Heart left ventricle (tissue), 13 donors: ENCODE measurements at regions not wholly inside any gene's neighbourhood (a gene's known extent, or its start where the extent isn't known, plus 50 kb on each side); places are given as distances from the start of the nearest gene placed in this dataset.

Experiments
- CTCF ChIP-seq, 12 donors: fragments of 200-600 bp; sonication (generic) in 4 of 12; IDR thresholded peaks; one replicate each; pipeline versions ENCODE4 v1.5.0 to v1.8.0; 2018 to 2022; ENCODE audit warnings: antibody characterized with exemption in 12 of 12, mild to moderate bottlenecking in 5 of 12
- POLR2A ChIP-seq, 2 donors: fragments of 450-650 bp; IDR thresholded peaks; one replicate each; pipeline ENCODE4 v1.6.1; 2017; ENCODE audit warnings: antibody characterized with exemption in 2 of 2, mild to moderate bottlenecking in 2 of 2, moderate library complexity in 2 of 2
- donor health status: ischemic (EF 13 %, LVEDD 7.1; RV severe dilation, severe dysfunction).
- donor health status: DM: no; HTN: yes; CAD: no.
- donor health status: DM: no; HTN: no; CAD: no.
- donor health status: ischemic (EF 25% LVEDD 6.9; RV normal size, moderate dysfunction).
- donor health status: ischemic (EF 25% LVEDD 5.7; RV mildly dilated, moderate dysfunction).
- donor health status: ischemic (EF 35%, LVEDD 5.7; RV mildly dilated, moderate dysfunction).
- donor health status: nonischemic (EF 11% LVEDD 7.7; RV severe dilation, severe dysfunction).
- donor health status: DM: yes; HTN: yes; CAD: no.
- donor health status: PGD.
- donor health status: ischemic (EF 29% LVEDD 5.4; RV normal size, mild dysfunction).
- donor health status: nonischemic (EF 23%, LVEDD 6.1; RV moderate dilation, normal function).

GRCh38 chr1:8121261-8122159, 95.4 kb upstream of the ERRFI1 start:
- TF ChIP-seq POLR2A (IDR thresholded peaks at IDR 0.05) (no peak), CTCF (IDR thresholded peaks at IDR 0.05) (no peak)
